Heart left ventricle (tissue), 13 donors: ENCODE measurements at regions not wholly inside any gene's neighbourhood (a gene's known extent, or its start where the extent isn't known, plus 50 kb on each side); places are given as distances from the start of the nearest gene placed in this dataset.

Experiments
- POLR2A ChIP-seq, 2 donors: fragments of 450-650 bp; IDR thresholded peaks; one replicate each; pipeline ENCODE4 v1.6.1; 2017; ENCODE audit warnings: antibody characterized with exemption in 2 of 2, mild to moderate bottlenecking in 2 of 2, moderate library complexity in 2 of 2
- TF ChIP-seq, protein P1 (sequence below), 12 donors: fragments of 200-600 bp; sonication (generic) in 4 of 12; IDR thresholded peaks; one replicate each; pipeline versions ENCODE4 v1.5.0 to v1.8.0; 2018 to 2022; ENCODE audit warnings: antibody characterized with exemption in 12 of 12, mild to moderate bottlenecking in 5 of 12
- donor health status: ischemic (EF 13 %, LVEDD 7.1; RV severe dilation, severe dysfunction).
- donor health status: DM: no; HTN: yes; CAD: no.
- donor health status: DM: no; HTN: no; CAD: no.
- donor health status: ischemic (EF 25% LVEDD 6.9; RV normal size, moderate dysfunction).
- donor health status: ischemic (EF 25% LVEDD 5.7; RV mildly dilated, moderate dysfunction).
- donor health status: ischemic (EF 35%, LVEDD 5.7; RV mildly dilated, moderate dysfunction).
- donor health status: nonischemic (EF 11% LVEDD 7.7; RV severe dilation, severe dysfunction).
- donor health status: DM: yes; HTN: yes; CAD: no.
- donor health status: PGD.
- donor health status: ischemic (EF 29% LVEDD 5.4; RV normal size, mild dysfunction).
- donor health status: nonischemic (EF 23%, LVEDD 6.1; RV moderate dilation, normal function).

DNA sequence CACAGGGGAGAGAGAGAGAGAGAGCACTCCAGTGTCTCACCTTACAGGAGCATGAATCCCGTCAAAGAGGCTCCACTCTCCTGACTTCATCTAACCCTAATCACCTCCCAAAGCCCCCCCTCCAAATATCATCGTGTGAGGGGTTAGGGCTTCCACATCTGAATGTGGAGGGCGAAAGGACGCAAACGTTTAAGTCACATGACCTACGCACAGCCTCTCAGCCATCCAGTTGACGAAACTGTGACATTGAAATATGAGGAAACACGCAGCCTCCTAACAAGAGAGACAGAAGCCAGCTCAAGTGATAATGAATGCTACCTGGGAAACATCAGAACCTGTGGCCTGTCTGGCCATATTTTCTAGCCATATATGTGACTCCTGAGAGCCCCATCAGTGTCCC is 63.7 kb downstream of the MATN1 start:
- TF ChIP-seq, protein P1, sequence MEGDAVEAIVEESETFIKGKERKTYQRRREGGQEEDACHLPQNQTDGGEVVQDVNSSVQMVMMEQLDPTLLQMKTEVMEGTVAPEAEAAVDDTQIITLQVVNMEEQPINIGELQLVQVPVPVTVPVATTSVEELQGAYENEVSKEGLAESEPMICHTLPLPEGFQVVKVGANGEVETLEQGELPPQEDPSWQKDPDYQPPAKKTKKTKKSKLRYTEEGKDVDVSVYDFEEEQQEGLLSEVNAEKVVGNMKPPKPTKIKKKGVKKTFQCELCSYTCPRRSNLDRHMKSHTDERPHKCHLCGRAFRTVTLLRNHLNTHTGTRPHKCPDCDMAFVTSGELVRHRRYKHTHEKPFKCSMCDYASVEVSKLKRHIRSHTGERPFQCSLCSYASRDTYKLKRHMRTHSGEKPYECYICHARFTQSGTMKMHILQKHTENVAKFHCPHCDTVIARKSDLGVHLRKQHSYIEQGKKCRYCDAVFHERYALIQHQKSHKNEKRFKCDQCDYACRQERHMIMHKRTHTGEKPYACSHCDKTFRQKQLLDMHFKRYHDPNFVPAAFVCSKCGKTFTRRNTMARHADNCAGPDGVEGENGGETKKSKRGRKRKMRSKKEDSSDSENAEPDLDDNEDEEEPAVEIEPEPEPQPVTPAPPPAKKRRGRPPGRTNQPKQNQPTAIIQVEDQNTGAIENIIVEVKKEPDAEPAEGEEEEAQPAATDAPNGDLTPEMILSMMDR (IDR thresholded peaks at IDR 0.05), result no peak
- TF ChIP-seq POLR2A (IDR thresholded peaks at IDR 0.05), result no peak
